C4-2B (cell line): ENCODE measurements at regions not wholly inside any gene's neighbourhood (a gene's known extent, or its start where the extent isn't known, plus 50 kb on each side); places are given as distances from the start of the nearest gene placed in this dataset.

Source experiments
- CTCF ChIP-seq: fragments of 450-650 bp; conservative IDR thresholded peaks from 2 replicates; pipeline ENCODE4 v1.5.1; 2017; ENCODE audit warnings: mild to moderate bottlenecking
- ZFX ChIP-seq: fragments of 450-650 bp; IDR thresholded peaks from 2 replicates; pipeline ENCODE4 v1.6.1; 2017

DNA sequence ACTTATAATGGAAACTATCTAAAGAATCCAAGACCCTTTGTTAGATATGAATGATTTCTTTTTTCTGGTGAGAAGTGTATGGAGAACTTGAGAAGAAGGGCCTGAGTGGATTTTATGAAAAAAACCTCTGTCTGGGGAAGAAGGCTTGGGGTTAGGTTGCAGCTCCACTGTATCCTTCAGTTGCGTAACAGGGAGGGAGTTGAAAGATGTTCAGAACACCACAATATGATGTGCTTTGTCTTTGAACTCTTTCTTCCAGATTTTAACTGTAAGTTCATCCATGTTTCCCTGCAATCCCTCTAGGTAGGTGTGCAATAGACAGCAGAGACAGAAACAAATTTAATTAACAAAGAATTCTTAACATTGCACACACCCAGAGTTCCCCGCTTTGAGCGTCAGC, 125.8 kb upstream of the NFIA start:
- TF ChIP-seq CTCF: no peak
- TF ChIP-seq ZFX: no peak
